HEK293 (cell line): ENCODE measurements at regions not wholly inside any gene's neighbourhood (a gene's known extent, or its start where the extent isn't known, plus 50 kb on each side); places are given as distances from the start of the nearest gene placed in this dataset.

Source experiments
- CTCF ChIA-PET: fragments of 350-600 bp; formaldehyde crosslinking; extraction: SDS; loops from one replicate; lab custom pipeline; 2021; ENCODE audit warnings: antibody characterized with exemption; lab: Yijun Ruan, JAX
- POLR2A ChIA-PET: fragments of 300-600 bp; formaldehyde crosslinking; extraction: SDS; loops from one replicate; lab custom pipeline; 2020; ENCODE audit warnings: antibody characterized with exemption, inconsistent platforms; lab: Yijun Ruan, JAX
- H3K27ac ChIP-seq: fragments of 200-500 bp; sonication (Bioruptor generic); 2 replicates; pipeline ENCODE4 v1.5.1; 2014; ENCODE audit warnings: low read depth, low read length, control low read depth, inconsistent platforms; ENCODE audit errors: extremely low read depth
- H3K36me3 ChIP-seq, 2 experiments: fragments of 200-500 bp in 1 of 2; sonication (Bioruptor generic) in 1 of 2; 1 replicate in 1 of 2; 2 replicates in 1 of 2; pipeline ENCODE4 v1.5.1; 2014 to 2017; ENCODE audit warnings: inconsistent platforms in 2 of 2, low read length in 2 of 2; ENCODE audit not compliant: control insufficient read depth in 2 of 2, insufficient read depth in 1 of 2
- H3K4me1 ChIP-seq: fragments of 200-500 bp; sonication (Bioruptor generic); 2 replicates; pipeline ENCODE4 v1.5.1; 2014; ENCODE audit warnings: mild to moderate bottlenecking, low read length, inconsistent platforms; ENCODE audit not compliant: control insufficient read depth, insufficient read depth
- H3K4me3 ChIP-seq: 2 replicates; pipeline ENCODE4 v1.5.1; 2011; ENCODE audit warnings: low read depth, mild to moderate bottlenecking, control low read depth, low read length, moderate library complexity
- H3K9me3 ChIP-seq: fragments of 200-500 bp; sonication (Bioruptor generic); 2 replicates; pipeline ENCODE4 v1.5.1; 2014; ENCODE audit warnings: low read depth, low read length, inconsistent platforms; ENCODE audit not compliant: control insufficient read depth, insufficient read depth
- EGR2 ChIP-seq: fragments of 450-650 bp; formaldehyde crosslinking; IDR thresholded peaks from 2 replicates; pipeline ENCODE4 v1.5.1; 2016; ENCODE audit warnings: low read depth, missing biosample characterization, missing genetic modification characterization
- GLIS1 ChIP-seq: fragments of 450-650 bp; formaldehyde crosslinking; IDR thresholded peaks from 2 replicates; pipeline ENCODE4 v1.5.1; 2016; ENCODE audit warnings: missing biosample characterization, missing genetic modification characterization
- PRDM1 ChIP-seq: fragments of 450-650 bp; formaldehyde crosslinking; IDR thresholded peaks from 2 replicates; pipeline ENCODE4; 2016; ENCODE audit warnings: missing biosample characterization, missing genetic modification characterization
- REPIN1 ChIP-seq: fragments of 450-650 bp; formaldehyde crosslinking; IDR thresholded peaks from 2 replicates; pipeline ENCODE4 v1.5.1; 2017; ENCODE audit warnings: missing biosample characterization, missing genetic modification characterization, low read depth
- SCRT2 ChIP-seq: fragments of 450-650 bp; formaldehyde crosslinking; IDR thresholded peaks from 2 replicates; pipeline ENCODE4 v1.5.1; 2016; ENCODE audit warnings: missing biosample characterization, missing genetic modification characterization
- WT1 ChIP-seq: fragments of 450-650 bp; formaldehyde crosslinking; IDR thresholded peaks from 2 replicates; pipeline ENCODE4 v1.5.1; 2016; ENCODE audit warnings: missing biosample characterization, missing genetic modification characterization
- ZFP37 ChIP-seq: fragments of 450-650 bp; formaldehyde crosslinking; IDR thresholded peaks from 2 replicates; pipeline ENCODE4 v1.5.1; 2016; ENCODE audit warnings: missing biosample characterization, missing genetic modification characterization
- ZNF155 ChIP-seq: fragments of 450-650 bp; formaldehyde crosslinking; IDR thresholded peaks from 2 replicates; pipeline ENCODE4 v1.5.1; 2016; ENCODE audit warnings: missing biosample characterization, missing genetic modification characterization
- ZNF184 ChIP-seq: fragments of 450-650 bp; IDR thresholded peaks from 2 replicates; pipeline ENCODE4 v1.5.1; 2018; ENCODE audit warnings: missing biosample characterization, mild to moderate bottlenecking, missing genetic modification characterization
- ZNF23 ChIP-seq: fragments of 450-650 bp; formaldehyde crosslinking; IDR thresholded peaks from 2 replicates; pipeline ENCODE4 v1.5.1; 2016; ENCODE audit warnings: missing biosample characterization, missing genetic modification characterization, borderline replicate concordance
- ZNF24 ChIP-seq: fragments of 450-650 bp; formaldehyde crosslinking; IDR thresholded peaks from 2 replicates; pipeline ENCODE4 v1.5.1; 2016; ENCODE audit warnings: missing biosample characterization, missing genetic modification characterization
- ZNF280C ChIP-seq: fragments of 450-650 bp; formaldehyde crosslinking; IDR thresholded peaks from 2 replicates; pipeline ENCODE4 v1.5.1; 2016; ENCODE audit warnings: missing biosample characterization, missing genetic modification characterization
- ZNF354C ChIP-seq: fragments of 450-650 bp; formaldehyde crosslinking; IDR thresholded peaks from 2 replicates; pipeline ENCODE4 v1.5.1; 2016; ENCODE audit warnings: missing biosample characterization, missing genetic modification characterization, low read depth, borderline replicate concordance
- ZNF391 ChIP-seq: fragments of 450-650 bp; formaldehyde crosslinking; IDR thresholded peaks from 2 replicates; pipeline ENCODE4 v1.5.1; 2016; ENCODE audit warnings: low read depth, missing biosample characterization, missing genetic modification characterization, borderline replicate concordance
- ZNF423 ChIP-seq: fragments of 450-650 bp; formaldehyde crosslinking; IDR thresholded peaks from 2 replicates; pipeline ENCODE4 v1.5.1; 2016; ENCODE audit warnings: missing biosample characterization, missing genetic modification characterization
- ZNF473 ChIP-seq: fragments of 450-650 bp; formaldehyde crosslinking; IDR thresholded peaks from 2 replicates; pipeline ENCODE4 v1.5.1; 2017; ENCODE audit warnings: missing biosample characterization, missing genetic modification characterization
- ZNF621 ChIP-seq: fragments of 450-650 bp; formaldehyde crosslinking; IDR thresholded peaks from 2 replicates; pipeline ENCODE4 v1.5.1; 2017; ENCODE audit warnings: missing biosample characterization, missing genetic modification characterization
- ZNF623 ChIP-seq: fragments of 450-650 bp; formaldehyde crosslinking; IDR thresholded peaks from 2 replicates; pipeline ENCODE4 v1.5.1; 2016; ENCODE audit warnings: missing biosample characterization, missing genetic modification characterization
- ZNF660 ChIP-seq: fragments of 450-650 bp; IDR thresholded peaks from 2 replicates; pipeline ENCODE4 v1.5.1; 2018; ENCODE audit warnings: missing biosample characterization, mild to moderate bottlenecking, missing genetic modification characterization
- ZNF768 ChIP-seq: fragments of 450-650 bp; formaldehyde crosslinking; IDR thresholded peaks from 2 replicates; pipeline ENCODE4 v1.5.1; 2018; ENCODE audit warnings: missing biosample characterization, mild to moderate bottlenecking, missing genetic modification characterization
- ZNF843 ChIP-seq: fragments of 450-650 bp; formaldehyde crosslinking; IDR thresholded peaks from 2 replicates; pipeline ENCODE4 v1.5.1; 2016; ENCODE audit warnings: missing biosample characterization, missing genetic modification characterization
- ZSCAN23 ChIP-seq: fragments of 450-650 bp; formaldehyde crosslinking; IDR thresholded peaks from 2 replicates; pipeline ENCODE4 v1.5.1; 2016; ENCODE audit warnings: missing biosample characterization, missing genetic modification characterization
- TF ChIP-seq, protein P1 (sequence below): fragments of 450-650 bp; formaldehyde crosslinking; IDR thresholded peaks from 2 replicates; pipeline ENCODE4 v1.5.1; 2016; ENCODE audit warnings: missing biosample characterization, missing genetic modification characterization
- TF ChIP-seq, protein P2 (sequence below): fragments of 450-650 bp; formaldehyde crosslinking; IDR thresholded peaks from 2 replicates; pipeline ENCODE4 v1.5.1; 2016; ENCODE audit warnings: missing biosample characterization, missing genetic modification characterization

GRCh38 chr20:52826722-52827121, 145.4 kb upstream of the TSHZ2 start:
- no peaks in the 10 kb centered on the region for H3K9me3 ChIP-seq
- H3K36me3 ChIP-seq = no peaks in the 10 kb centered on the region
- TF ChIP-seq ZNF155 = no peak
- no peak for TF ChIP-seq ZNF768 (tag by site-specific recombination)
- TF ChIP-seq PRDM1 (tag by site-specific recombination) = no peak
- TF ChIP-seq, all 188 proteins: peak for 0
- no peak overlapping the region for H3K4me3 ChIP-seq
- ChIA-PET POLR2A (no interaction called here), CTCF (no interaction called here)
- no peak overlapping the region for H3K27ac ChIP-seq
- H3K4me1 ChIP-seq = no peaks in the 10 kb centered on the region

GRCh38 chr20:52826321-52826720, 145.8 kb upstream of the TSHZ2 start:
- Histone ChIP-seq H3K4me1 (no peaks in the 10 kb centered on the region), H3K27ac (no peak overlapping the region), H3K36me3 (no peaks in the 10 kb centered on the region), H3K4me3 (no peak overlapping the region), H3K9me3 (no peaks in the 10 kb centered on the region)
- POLR2A ChIA-PET = no interaction called here
- CTCF ChIA-PET = no interaction called here
- TF ChIP-seq ZNF354C (tag by site-specific recombination) (no peak), GLIS1 (tag by site-specific recombination) (no peak), ZNF660 (tag by site-specific recombination) (no peak), ZNF24 (tag by site-specific recombination) (no peak), EGR2 (no peak), ZNF423 (tag by site-specific recombination) (no peak)

DNA sequence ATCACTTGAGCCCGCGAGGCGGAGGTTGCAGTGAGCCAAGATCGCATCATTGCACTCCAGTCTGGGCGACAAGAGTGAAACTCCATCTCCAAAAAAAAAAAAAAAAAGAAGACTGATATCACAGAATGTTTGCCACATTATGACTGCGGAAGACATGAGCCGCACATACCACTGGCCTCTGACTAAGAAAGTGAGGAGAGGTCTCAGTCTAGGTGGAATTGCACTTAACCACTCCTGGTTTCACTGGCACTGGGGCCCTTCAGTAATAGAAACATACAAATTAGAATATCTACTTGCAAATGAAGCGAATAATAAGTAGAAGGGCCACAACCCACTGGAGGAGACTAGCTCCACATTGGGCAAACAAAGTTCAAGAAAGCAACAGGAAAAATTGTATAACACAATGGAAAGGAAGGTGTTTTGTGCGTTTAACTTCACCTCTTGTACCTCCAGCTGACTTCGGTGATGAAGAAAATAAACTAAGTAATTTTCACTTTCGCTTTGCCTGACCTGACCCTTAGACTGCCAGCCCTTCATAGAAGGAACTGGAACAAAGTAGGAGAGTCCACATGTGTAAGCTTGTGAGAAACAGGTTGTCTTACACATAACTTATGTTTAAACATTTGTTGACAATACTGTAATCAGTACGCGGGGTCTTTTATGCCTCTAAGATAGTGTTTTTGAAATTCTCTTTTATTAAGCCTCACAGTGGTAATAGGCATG, 147.5 kb upstream of the TSHZ2 start:
- Histone ChIP-seq H3K36me3 (no peaks in the 10 kb centered on the region), H3K27ac (no peak overlapping the region), H3K9me3 (no peaks in the 10 kb centered on the region), H3K4me3 (no peak overlapping the region), H3K4me1 (no peaks in the 10 kb centered on the region)
- ChIA-PET CTCF (interaction anchor here (0.9 kb wide), 1 partner anchor 12 kb away, joined by 5 read pairs; no protein-coding TSS in a partner anchor), POLR2A (no interaction called here)
- no peak for TF ChIP-seq WT1
- TF ChIP-seq ZNF184 (tag by site-specific recombination) = no peak
- TF ChIP-seq, protein P1, sequence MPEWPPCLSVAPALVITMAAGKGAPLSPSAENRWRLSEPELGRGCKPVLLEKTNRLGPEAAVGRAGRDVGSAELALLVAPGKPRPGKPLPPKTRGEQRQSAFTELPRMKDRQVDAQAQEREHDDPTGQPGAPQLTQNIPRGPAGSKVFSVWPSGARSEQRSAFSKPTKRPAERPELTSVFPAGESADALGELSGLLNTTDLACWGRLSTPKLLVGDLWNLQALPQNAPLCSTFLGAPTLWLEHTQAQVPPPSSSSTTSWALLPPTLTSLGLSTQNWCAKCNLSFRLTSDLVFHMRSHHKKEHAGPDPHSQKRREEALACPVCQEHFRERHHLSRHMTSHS = no peak
- no peak for TF ChIP-seq ZNF621 (tag by site-specific recombination)
- TF ChIP-seq ZNF280C (tag by site-specific recombination) = no peak
- TF ChIP-seq ZNF23 (tag by site-specific recombination) = no peak
- no peak for TF ChIP-seq ZNF391 (tag by site-specific recombination)
- no peak for TF ChIP-seq SCRT2 (tag by site-specific recombination)
- no peak for TF ChIP-seq ZNF473
- no peak for TF ChIP-seq ZSCAN23 (tag by site-specific recombination)
- TF ChIP-seq ZNF623 (tag by site-specific recombination) = no peak
- no peak for TF ChIP-seq ZNF843 (tag by site-specific recombination)
- no peak for TF ChIP-seq REPIN1 (tag by site-specific recombination)
- no peak for TF ChIP-seq ZFP37
- TF ChIP-seq, protein P2, sequence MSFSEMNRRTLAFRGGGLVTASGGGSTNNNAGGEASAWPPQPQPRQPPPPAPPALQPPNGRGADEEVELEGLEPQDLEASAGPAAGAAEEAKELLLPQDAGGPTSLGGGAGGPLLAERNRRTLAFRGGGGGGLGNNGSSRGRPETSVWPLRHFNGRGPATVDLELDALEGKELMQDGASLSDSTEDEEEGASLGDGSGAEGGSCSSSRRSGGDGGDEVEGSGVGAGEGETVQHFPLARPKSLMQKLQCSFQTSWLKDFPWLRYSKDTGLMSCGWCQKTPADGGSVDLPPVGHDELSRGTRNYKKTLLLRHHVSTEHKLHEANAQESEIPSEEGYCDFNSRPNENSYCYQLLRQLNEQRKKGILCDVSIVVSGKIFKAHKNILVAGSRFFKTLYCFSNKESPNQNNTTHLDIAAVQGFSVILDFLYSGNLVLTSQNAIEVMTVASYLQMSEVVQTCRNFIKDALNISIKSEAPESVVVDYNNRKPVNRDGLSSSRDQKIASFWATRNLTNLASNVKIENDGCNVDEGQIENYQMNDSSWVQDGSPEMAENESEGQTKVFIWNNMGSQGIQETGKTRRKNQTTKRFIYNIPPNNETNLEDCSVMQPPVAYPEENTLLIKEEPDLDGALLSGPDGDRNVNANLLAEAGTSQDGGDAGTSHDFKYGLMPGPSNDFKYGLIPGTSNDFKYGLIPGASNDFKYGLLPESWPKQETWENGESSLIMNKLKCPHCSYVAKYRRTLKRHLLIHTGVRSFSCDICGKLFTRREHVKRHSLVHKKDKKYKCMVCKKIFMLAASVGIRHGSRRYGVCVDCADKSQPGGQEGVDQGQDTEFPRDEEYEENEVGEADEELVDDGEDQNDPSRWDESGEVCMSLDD (tag by site-specific recombination) = no peak
